Ectodermal cell (in vitro differentiated cells): ENCODE measurements at regions not wholly inside any gene's neighbourhood (a gene's known extent, or its start where the extent isn't known, plus 50 kb on each side); places are given as distances from the start of the nearest gene placed in this dataset.
"Not testable (repeated sequence)": the region's sequence is repeated elsewhere in the genome, so short reads cannot be mapped to it uniquely, and the experiment has no call there.

ENCODE experiments used
- H3K27ac ChIP-seq: 2 replicates; pipeline ENCODE4 v1.7.0; 2013; ENCODE audit warnings: mild to moderate bottlenecking, low read depth, low read length; ENCODE audit not compliant: insufficient read depth, poor library complexity, severe bottlenecking
- H3K27me3 ChIP-seq: 2 replicates; pipeline ENCODE4 v1.7.0; 2013; ENCODE audit warnings: mild to moderate bottlenecking, low read length; ENCODE audit not compliant: insufficient read depth, control insufficient read depth, poor library complexity, severe bottlenecking
- H3K36me3 ChIP-seq: one replicate; pipeline ENCODE4 v1.7.0; 2013; ENCODE audit warnings: low read length; ENCODE audit not compliant: control insufficient read depth, insufficient read depth
- H3K4me1 ChIP-seq: one replicate; pipeline ENCODE4 v1.7.0; 2013; ENCODE audit warnings: low read length; ENCODE audit not compliant: control insufficient read depth, insufficient read depth
- H3K4me3 ChIP-seq: 2 replicates; pipeline ENCODE4 v1.7.0; 2013; ENCODE audit warnings: low read depth, low read length, control low read depth; ENCODE audit not compliant: insufficient read depth
- H3K9me3 ChIP-seq: 2 replicates; pipeline ENCODE4 v1.7.0; 2013; ENCODE audit warnings: mild to moderate bottlenecking, low read length, moderate library complexity; ENCODE audit not compliant: control insufficient read depth
- WGBS, 2 experiments: methylation state at CpG; one replicate each; pipeline ENCODE4 v1.1.7; 2013; ENCODE audit warnings: missing lambda C conversion rate in 2 of 2; 5-methylcytosine and 5-hydroxymethylcytosine counted together

- H3K36me3 ChIP-seq: no peaks in the 10 kb centered on the region
- no peaks in the 10 kb centered on the region for H3K27me3 ChIP-seq
- no peak overlapping the region for H3K4me3 ChIP-seq
- no peaks in the 10 kb centered on the region for H3K9me3 ChIP-seq
- H3K4me1 ChIP-seq: no peaks in the 10 kb centered on the region
- H3K27ac ChIP-seq: no peak overlapping the region
- WGBS, 2 experiments: 87 to 92% methylated on average over 4 of the region's 4 CpGs
These were observed 55.2 kb upstream of the SLIT2 start for GRCh38 chr4:20196476-20196875.

GRCh38 chr4:20195071-20195885 is 56.4 kb upstream of the SLIT2 start:
- Histone ChIP-seq H3K9me3 (no peaks in the 10 kb centered on the region), H3K36me3 (no peaks in the 10 kb centered on the region), H3K27ac (no peak overlapping the region), H3K4me3 (no peak overlapping the region), H3K27me3 (no peaks in the 10 kb centered on the region), H3K4me1 (no peaks in the 10 kb centered on the region)

DNA sequence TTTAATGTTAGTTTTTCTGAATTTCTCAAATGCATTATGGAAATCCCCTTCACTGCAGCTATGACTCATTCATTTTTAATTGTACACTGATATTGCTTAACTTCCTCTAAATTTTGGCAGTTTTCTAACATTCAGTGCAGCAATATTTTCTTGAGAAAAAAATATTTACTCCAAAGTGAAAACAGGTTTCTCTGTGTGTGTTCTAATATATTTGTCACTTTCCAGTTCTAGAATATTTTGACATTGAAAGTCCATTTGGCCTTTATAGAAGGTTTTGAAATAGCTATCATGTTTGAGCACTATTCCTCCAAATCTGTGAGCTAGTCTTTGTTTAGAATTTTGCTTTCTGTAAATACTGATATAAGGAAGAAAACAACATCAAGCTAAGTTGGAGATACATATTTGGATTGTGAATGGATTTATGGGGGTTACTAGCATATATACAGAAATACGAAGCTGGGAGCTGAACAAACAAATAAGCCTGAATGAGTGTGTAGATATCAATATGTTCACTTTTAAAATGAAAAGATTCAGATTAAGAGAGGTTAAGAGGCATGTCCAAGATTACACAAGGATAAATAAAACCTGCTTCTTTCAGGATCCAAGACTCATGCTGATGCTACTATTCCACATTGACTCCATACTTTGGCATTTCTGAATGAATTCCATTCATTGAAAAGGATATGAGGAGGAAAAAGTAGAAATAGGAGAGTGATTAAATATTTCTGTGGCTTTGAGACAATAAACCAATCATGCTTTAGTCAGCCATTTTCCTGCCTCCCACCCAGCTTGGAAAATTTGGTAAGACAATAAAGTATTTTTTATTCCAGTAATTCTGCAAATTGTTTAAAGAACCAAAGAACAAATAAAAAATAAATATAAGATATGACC is 57.3 kb upstream of the SLIT2 start:
- WGBS, 2 experiments: 98 to 100% methylated on average over 1 of the region's 1 CpG
- H3K27ac ChIP-seq: no peak overlapping the region
- no peaks in the 10 kb centered on the region for H3K36me3 ChIP-seq
- no peaks in the 10 kb centered on the region for H3K27me3 ChIP-seq
- no peak overlapping the region for H3K4me3 ChIP-seq
- H3K9me3 ChIP-seq: no peaks in the 10 kb centered on the region
- no peaks in the 10 kb centered on the region for H3K4me1 ChIP-seq

DNA sequence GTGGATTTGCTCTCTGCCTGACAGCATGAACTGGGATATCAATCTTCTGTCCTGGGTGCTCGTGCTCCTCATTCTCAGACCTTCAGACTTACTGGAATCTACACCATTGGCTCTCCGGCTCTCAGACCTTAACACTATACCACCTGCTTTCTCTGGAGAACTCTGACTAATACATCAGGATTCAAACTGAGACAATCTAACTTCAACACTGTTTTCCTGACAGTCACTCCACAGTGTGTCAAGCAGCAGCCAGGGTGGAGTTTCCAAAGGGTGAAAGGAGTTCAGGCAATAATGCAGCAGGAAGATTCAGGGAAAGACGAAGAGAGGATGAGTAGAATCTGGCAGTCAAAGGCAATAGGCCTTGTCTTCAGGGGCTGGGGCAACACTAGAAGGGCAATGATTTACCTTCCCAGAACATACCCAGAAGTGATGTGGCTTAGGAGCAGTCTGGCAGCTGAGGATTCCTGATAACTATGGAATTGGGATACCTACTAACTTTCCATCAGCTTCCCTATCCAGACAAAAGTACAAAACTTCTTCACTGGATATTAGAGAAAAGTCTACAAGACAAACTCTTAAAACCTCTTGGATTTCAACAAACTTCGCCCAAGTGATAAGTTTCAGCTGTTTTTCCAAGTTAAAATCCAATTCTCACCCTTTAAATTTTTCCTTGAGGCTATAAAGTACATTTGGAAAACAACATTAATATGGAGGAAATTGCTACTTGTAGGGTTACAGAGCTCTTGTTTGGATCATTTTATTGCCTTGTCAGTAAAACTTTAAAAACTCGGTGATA is 58.4 kb upstream of the SLIT2 start:
- Histone ChIP-seq H3K9me3 (no peaks in the 10 kb centered on the region), H3K4me3 (no peak overlapping the region), H3K27me3 (no peaks in the 10 kb centered on the region), H3K36me3 (no peaks in the 10 kb centered on the region), H3K4me1 (no peaks in the 10 kb centered on the region), H3K27ac (no peak overlapping the region)
- 86 to 89% methylated on average over 4 of the region's 5 CpGs for WGBS, 2 experiments

GRCh38 chr4:20192736-20193135 is 59.0 kb upstream of the SLIT2 start:
- no peaks in the 10 kb centered on the region for H3K36me3 ChIP-seq
- no peak overlapping the region for H3K27ac ChIP-seq
- H3K4me1 ChIP-seq: no peaks in the 10 kb centered on the region
- no peaks in the 10 kb centered on the region for H3K27me3 ChIP-seq
- H3K4me3 ChIP-seq: no peak overlapping the region
- WGBS, 2 experiments: 93 to 95% methylated on average over 2 of the region's 2 CpGs
- no peaks in the 10 kb centered on the region for H3K9me3 ChIP-seq

DNA sequence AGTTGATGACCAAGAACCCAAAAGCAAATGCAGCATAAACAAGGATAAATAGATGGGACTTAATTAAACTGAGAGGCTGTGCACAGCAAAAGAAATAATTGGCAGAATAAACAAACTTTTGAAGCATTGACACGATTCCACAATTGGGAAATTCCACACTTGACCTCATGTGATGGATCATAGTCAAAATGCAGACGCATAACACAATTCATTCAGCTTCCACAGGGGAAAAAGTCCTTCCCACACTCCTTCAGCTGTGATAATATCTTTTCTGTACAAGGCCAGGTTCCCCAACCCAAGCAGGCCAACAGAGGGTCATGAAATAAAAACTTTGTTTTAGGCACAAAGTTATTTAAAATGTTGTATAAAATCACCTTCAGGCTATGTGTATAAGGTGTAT is 66.6 kb upstream of the SLIT2 start:
- Histone ChIP-seq H3K4me1 (no peaks in the 10 kb centered on the region), H3K27me3 (no peaks in the 10 kb centered on the region), H3K9me3 (peaks cover 2% of the 10 kb centered on the region), H3K4me3 (no peak overlapping the region), H3K36me3 (no peaks in the 10 kb centered on the region), H3K27ac (no peak overlapping the region)
- 90 to 94% methylated on average over 2 of the region's 2 CpGs for WGBS, 2 experiments

DNA sequence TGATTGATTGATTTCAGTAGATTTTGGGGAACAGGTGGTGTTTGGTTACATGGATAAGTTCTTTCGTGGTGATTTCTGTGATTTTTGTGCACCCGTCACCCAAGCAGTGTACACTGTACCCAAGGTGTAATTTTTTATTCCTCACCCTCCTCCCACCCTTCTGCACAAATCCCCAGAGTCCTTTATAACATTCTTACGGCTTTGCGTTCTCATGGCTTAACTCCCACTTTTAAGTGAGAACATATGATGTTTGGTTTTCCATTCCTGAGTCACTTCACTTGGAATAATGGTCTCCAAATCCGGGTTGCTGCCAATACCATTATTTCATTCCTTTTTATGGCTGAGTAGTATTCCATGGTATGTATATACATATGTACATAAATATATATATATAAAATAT is 68.6 kb upstream of the SLIT2 start:
- H3K4me3 ChIP-seq, H3K27me3 ChIP-seq, H3K4me1 ChIP-seq, H3K36me3 ChIP-seq, H3K27ac ChIP-seq, H3K9me3 ChIP-seq: not testable (repeated sequence)
- WGBS, 2 experiments: 94% methylated on average over 4 of the region's 5 CpGs

DNA sequence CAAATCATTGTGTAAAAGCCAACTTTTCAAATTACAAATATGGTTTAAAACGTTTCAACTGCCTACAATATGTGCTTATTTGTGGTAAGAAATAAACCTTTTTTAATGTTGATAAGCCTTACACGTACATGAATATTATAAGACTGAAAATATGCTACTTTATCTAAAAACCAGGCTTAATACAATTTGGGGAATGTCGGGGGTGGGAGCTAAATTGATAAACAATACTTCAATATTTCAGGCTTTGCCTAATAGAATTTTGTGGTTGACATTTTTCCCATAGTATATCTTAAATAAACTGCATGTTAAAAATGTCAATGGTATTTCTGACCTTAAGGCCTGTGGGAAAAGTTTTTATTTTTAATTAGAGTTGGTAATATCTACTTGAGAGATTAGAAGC is 69.8 kb upstream of the SLIT2 start:
- Histone ChIP-seq H3K27ac (no peak overlapping the region), H3K9me3 (peaks cover 2% of the 10 kb centered on the region), H3K27me3 (no peaks in the 10 kb centered on the region), H3K4me1 (no peaks in the 10 kb centered on the region), H3K36me3 (no peaks in the 10 kb centered on the region), H3K4me3 (no peak overlapping the region)
- 92% methylated on average over 2 of the region's 3 CpGs; no CpG with 5 or more reads in 1 of the 2 experiments for WGBS, 2 experiments

DNA sequence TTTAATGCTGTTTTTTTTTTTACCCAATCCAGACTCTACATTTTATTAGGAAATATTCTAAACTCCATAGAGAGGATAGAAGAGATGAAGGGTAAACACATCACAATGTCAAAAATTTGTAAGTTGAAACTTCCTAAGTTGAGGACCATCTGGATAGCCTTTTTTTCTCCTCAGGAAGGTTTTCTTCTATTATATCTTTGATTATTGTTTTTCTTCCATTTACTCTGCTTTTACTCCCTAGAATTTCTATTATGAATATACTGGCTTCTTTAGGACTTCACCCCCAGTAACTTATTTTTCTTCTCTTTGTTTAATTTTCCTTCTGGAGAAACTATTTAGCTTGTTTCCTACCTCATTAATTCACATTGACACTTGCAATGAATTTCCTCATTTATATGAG is 71.2 kb upstream of the SLIT2 start:
- Histone ChIP-seq H3K9me3 (peaks cover 2% of the 10 kb centered on the region), H3K4me3 (no peak overlapping the region), H3K27ac (no peak overlapping the region), H3K36me3 (no peaks in the 10 kb centered on the region), H3K4me1 (no peaks in the 10 kb centered on the region), H3K27me3 (no peaks in the 10 kb centered on the region)
